ENCODE measurements at regions not wholly inside any gene's neighbourhood (a gene's known extent, or its start where the extent isn't known, plus 50 kb on each side); places are given as distances from the start of the nearest gene placed in this dataset.
"Not testable (repeated sequence)": the region's sequence is repeated elsewhere in the genome, so short reads cannot be mapped to it uniquely, and the experiment has no call there.

GRCh38 chr13:48851707-48852106 lies 124.0 kb upstream of the FNDC3A start:
- DNase-seq: no peak

- no peak for DNase-seq
Measured at GRCh38 chr13:48852911-48853727, 122.6 kb upstream of the FNDC3A start.

- no peak for DNase-seq
Measured at GRCh38 chr13:48853728-48854102, 122.0 kb upstream of the FNDC3A start.

GRCh38 chr13:48857576-48857975 lies 118.1 kb upstream of the FNDC3A start:
- no peak for DNase-seq

GRCh38 chr13:48858122-48858902 lies 117.4 kb upstream of the FNDC3A start:
- no peak for DNase-seq

- no peak for DNase-seq
Measured at GRCh38 chr13:48859272-48860105, 116.2 kb upstream of the FNDC3A start.

- no peak for DNase-seq
Measured at GRCh38 chr13:48860364-48860763, 115.3 kb upstream of the FNDC3A start.

- no peak for DNase-seq
Measured at GRCh38 chr13:48862572-48862971, 113.1 kb upstream of the FNDC3A start.

- no peak for DNase-seq
Measured at GRCh38 chr13:48864100-48864499, 111.6 kb upstream of the FNDC3A start.

GRCh38 chr13:48866249-48866648 lies 109.5 kb upstream of the FNDC3A start:
- DNase-seq: no peak

- no peak for DNase-seq
Measured at GRCh38 chr13:48873081-48873480, 102.6 kb upstream of the FNDC3A start.

GRCh38 chr13:48873587-48873986 lies 102.1 kb upstream of the FNDC3A start:
- no peak for DNase-seq

- DNase-seq: no peak
Measured at GRCh38 chr13:48874165-48874564, 101.5 kb upstream of the FNDC3A start.

GRCh38 chr13:48875047-48875446 lies 100.7 kb upstream of the FNDC3A start:
- no peak for DNase-seq

GRCh38 chr13:48876289-48876688 lies 99.4 kb upstream of the FNDC3A start:
- DNase-seq: no peak

GRCh38 chr13:48879432-48879831 lies 96.3 kb upstream of the FNDC3A start:
- DNase-seq: no peak

GRCh38 chr13:48879854-48880253 lies 95.9 kb upstream of the FNDC3A start:
- DNase-seq: no peak

GRCh38 chr13:48883786-48884185 lies 91.9 kb upstream of the FNDC3A start:
- not testable (repeated sequence) for DNase-seq

GRCh38 chr13:48885027-48885395 lies 90.7 kb upstream of the FNDC3A start:
- no peak for DNase-seq

- no peak for DNase-seq
Measured at GRCh38 chr13:48888613-48889012, 87.1 kb upstream of the FNDC3A start.

- DNase-seq: no peak
Measured at GRCh38 chr13:48890391-48890790, 85.3 kb upstream of the FNDC3A start.

GRCh38 chr13:48891586-48891985 lies 84.1 kb upstream of the FNDC3A start:
- no peak for DNase-seq

GRCh38 chr13:48892053-48892687 lies 83.5 kb upstream of the FNDC3A start:
- no peak for DNase-seq
